ENCODE measurements at regions not wholly inside any gene's neighbourhood (a gene's known extent, or its start where the extent isn't known, plus 50 kb on each side); places are given as distances from the start of the nearest gene placed in this dataset.

DNA sequence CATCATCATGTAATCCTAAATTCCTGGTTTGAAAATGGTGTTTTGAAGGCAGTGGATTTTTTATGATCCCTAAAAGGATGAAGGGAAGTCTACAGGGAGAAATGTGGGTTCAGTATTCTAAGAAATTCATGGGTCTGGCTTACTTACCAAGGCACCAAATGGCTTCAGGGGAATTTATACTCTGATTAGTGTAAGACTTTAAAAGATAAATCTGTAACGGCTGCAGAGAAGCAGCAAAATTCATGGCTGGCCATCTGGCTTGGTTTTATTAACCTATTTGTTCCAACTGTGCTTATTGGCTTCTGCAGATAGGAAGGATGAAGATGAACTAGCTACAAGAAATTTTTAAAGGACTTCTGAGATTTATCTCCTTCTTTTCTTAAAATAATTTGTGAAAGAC lies 222.8 kb downstream of the TENT4A start:
- no peak overlapping the region for H2AFZ ChIP-seq (ENCODE audit: low read length)
- no peak overlapping the region for H4K5ac ChIP-seq (ENCODE audit: insufficient read length, low read depth, low read length)
- H3K4ac ChIP-seq (ENCODE audit: low read depth, low read length), result no peak overlapping the region
- H2BK20ac ChIP-seq (ENCODE audit: low read depth, low read length, poor library complexity, severe bottlenecking), result no peak overlapping the region
- H2BK12ac ChIP-seq (ENCODE audit: insufficient read length, low read depth, low read length), result no peak overlapping the region
- H3K79me2 ChIP-seq (ENCODE audit: insufficient read depth, low read length), result no peaks in the 10 kb centered on the region
- no peak overlapping the region for H3K27ac ChIP-seq (ENCODE audit: insufficient read length, low read depth, low read length)
- H2BK5ac ChIP-seq (ENCODE audit: insufficient read length, low read length), result no peak overlapping the region
- no peak overlapping the region for H3K23ac ChIP-seq (ENCODE audit: insufficient read length, low read depth, low read length)
- H3K9me3 Mint-ChIP-seq, result no peaks in the 10 kb centered on the region
- peaks cover 13% of the 10 kb centered on the region for H3K27me3 Mint-ChIP-seq (ENCODE audit: low read depth)
- no peak overlapping the region for H3K18ac ChIP-seq (ENCODE audit: insufficient read length, low read depth, low read length)
- H3K36me3 Mint-ChIP-seq (ENCODE audit: insufficient read depth in 1 of 3, low read depth in 3 of 3), result no peaks in the 10 kb centered on the region
- no peaks in the 10 kb centered on the region for H3K27me3 ChIP-seq (ENCODE audit: insufficient read depth, low read length)
- TF ChIP-seq, protein P1, sequence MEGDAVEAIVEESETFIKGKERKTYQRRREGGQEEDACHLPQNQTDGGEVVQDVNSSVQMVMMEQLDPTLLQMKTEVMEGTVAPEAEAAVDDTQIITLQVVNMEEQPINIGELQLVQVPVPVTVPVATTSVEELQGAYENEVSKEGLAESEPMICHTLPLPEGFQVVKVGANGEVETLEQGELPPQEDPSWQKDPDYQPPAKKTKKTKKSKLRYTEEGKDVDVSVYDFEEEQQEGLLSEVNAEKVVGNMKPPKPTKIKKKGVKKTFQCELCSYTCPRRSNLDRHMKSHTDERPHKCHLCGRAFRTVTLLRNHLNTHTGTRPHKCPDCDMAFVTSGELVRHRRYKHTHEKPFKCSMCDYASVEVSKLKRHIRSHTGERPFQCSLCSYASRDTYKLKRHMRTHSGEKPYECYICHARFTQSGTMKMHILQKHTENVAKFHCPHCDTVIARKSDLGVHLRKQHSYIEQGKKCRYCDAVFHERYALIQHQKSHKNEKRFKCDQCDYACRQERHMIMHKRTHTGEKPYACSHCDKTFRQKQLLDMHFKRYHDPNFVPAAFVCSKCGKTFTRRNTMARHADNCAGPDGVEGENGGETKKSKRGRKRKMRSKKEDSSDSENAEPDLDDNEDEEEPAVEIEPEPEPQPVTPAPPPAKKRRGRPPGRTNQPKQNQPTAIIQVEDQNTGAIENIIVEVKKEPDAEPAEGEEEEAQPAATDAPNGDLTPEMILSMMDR (conservative IDR thresholded peaks at IDR 0.05), result no peak
- H2AK5ac ChIP-seq (ENCODE audit: insufficient read length, low read length), result no peak overlapping the region
- H2BK120ac ChIP-seq (ENCODE audit: low read depth, low read length, poor library complexity, severe bottlenecking), result no peak overlapping the region
- H4K91ac ChIP-seq (ENCODE audit: insufficient read length, low read depth, low read length), result no peak overlapping the region
- no peak overlapping the region for H4K8ac ChIP-seq (replicated peaks; ENCODE audit: insufficient read length, low read depth, low read length)
- H3K14ac ChIP-seq (ENCODE audit: insufficient read depth, low read length), result no peak overlapping the region
- no peak overlapping the region for H3K56ac ChIP-seq (ENCODE audit: insufficient read length, low read depth, low read length)
- H3K79me1 ChIP-seq (ENCODE audit: insufficient read depth, low read depth, low read length, poor library complexity, severe bottlenecking), result no peaks in the 10 kb centered on the region
- no peak overlapping the region for H3K27ac Mint-ChIP-seq
- no peaks in the 10 kb centered on the region for H3K4me1 Mint-ChIP-seq
- no peaks in the 10 kb centered on the region for H3K23me2 ChIP-seq (ENCODE audit: insufficient read length, low read depth, low read length, poor library complexity, severe bottlenecking)
- H4K20me1 ChIP-seq (ENCODE audit: control insufficient read depth, insufficient read depth, insufficient read length), result no peaks in the 10 kb centered on the region
- no peaks in the 10 kb centered on the region for H3K4me1 ChIP-seq (ENCODE audit: insufficient read depth, low read length)
- H3K4me2 ChIP-seq (ENCODE audit: insufficient read depth, insufficient read length, low read length), result no peak overlapping the region
- H3K4me3 Mint-ChIP-seq, result no peak overlapping the region
- WGBS (ENCODE audit: extremely low coverage, insufficient read length, low lambda C conversion rate), result no CpG with 5 or more reads among the region's 1 CpG
- no peak overlapping the region for H3K9ac ChIP-seq (ENCODE audit: extremely low read depth, insufficient read length, low read length)
- H3T11ph ChIP-seq (ENCODE audit: low read length), result no peak overlapping the region
- no peak overlapping the region for H2BK15ac ChIP-seq (ENCODE audit: low read depth, low read length)
- DNase-seq, result no peak
- H3K9me3 ChIP-seq (ENCODE audit: control insufficient read depth, low read depth, low read length), result no peaks in the 10 kb centered on the region

All from H9 (cell line).